ENCODE measurements at regions not wholly inside any gene's neighbourhood (a gene's known extent, or its start where the extent isn't known, plus 50 kb on each side); places are given as distances from the start of the nearest gene placed in this dataset.

- no peak overlapping the region for H3K4me3 ChIP-seq (ENCODE audit: insufficient read depth, low read depth, low read length)
- H3K27me3 ChIP-seq (ENCODE audit: insufficient read depth, low read length) = no peaks in the 10 kb centered on the region
- peaks cover 21% of the 10 kb centered on the region for H3K4me1 Mint-ChIP-seq (ENCODE audit: low read depth, unreplicated experiment)
- peak; percentile 45 for DNase-seq (ENCODE audit: low read depth)
- H2AFZ ChIP-seq (ENCODE audit: low read depth, low read length) = no peak overlapping the region
- no peaks in the 10 kb centered on the region for H3K79me2 ChIP-seq (ENCODE audit: insufficient read depth, low read length)
- no peaks in the 10 kb centered on the region for H3K27me3 Mint-ChIP-seq (ENCODE audit: low read depth, unreplicated experiment)
- FAIRE-seq = no peak
- peaks cover 3% of the 10 kb centered on the region for H3K4me1 ChIP-seq (ENCODE audit: insufficient read depth, low read length)
- H3K9me3 Mint-ChIP-seq (ENCODE audit: unreplicated experiment) = peaks cover 3% of the 10 kb centered on the region
- H3K36me3 Mint-ChIP-seq (ENCODE audit: low read depth, unreplicated experiment) = no peaks in the 10 kb centered on the region
- H3K9me3 ChIP-seq (ENCODE audit: insufficient read depth, low read depth, low read length) = no peaks in the 10 kb centered on the region
- no peak overlapping the region for H3K4me3 Mint-ChIP-seq (ENCODE audit: unreplicated experiment)
- no peak for TF ChIP-seq CTCF (IDR thresholded peaks at IDR 0.05; ENCODE audit: insufficient read depth, low read depth, low read length)
- H3K4me2 ChIP-seq (ENCODE audit: low read length) = no peak overlapping the region
- no peaks in the 10 kb centered on the region for H3K36me3 ChIP-seq (ENCODE audit: insufficient read depth, low read length)
- H3K27ac Mint-ChIP-seq (ENCODE audit: unreplicated experiment) = no peak overlapping the region
- no peaks in the 10 kb centered on the region for H4K20me1 ChIP-seq (ENCODE audit: insufficient read depth, low read length)
- H3K9ac ChIP-seq (ENCODE audit: low read length) = no peak overlapping the region
- no peak overlapping the region for H3K27ac ChIP-seq (ENCODE audit: low read depth, low read length)
These were observed 199.5 kb upstream of the ASCC3 start for GRCh38 chr6:101080597-101080996.

- Mint-ChIP-seq H3K27ac (ENCODE audit: unreplicated experiment) (peak overlapping the region; percentile 95), H3K4me1 (ENCODE audit: low read depth, unreplicated experiment) (peaks cover 26% of the 10 kb centered on the region)
- H3K4me2 ChIP-seq (ENCODE audit: low read length) = peak overlapping the region; percentile 23
These were observed 202.5 kb upstream of the ASCC3 start for GRCh38 chr6:101083533-101084175.

More at GRCh38 chr6:101083533-101084175, 202.5 kb upstream of the ASCC3 start:
- Histone ChIP-seq H3K4me3 (ENCODE audit: insufficient read depth, low read depth, low read length) (no peak overlapping the region), H3K79me2 (ENCODE audit: insufficient read depth, low read length) (no peaks in the 10 kb centered on the region), H4K20me1 (ENCODE audit: insufficient read depth, low read length) (no peaks in the 10 kb centered on the region), H3K27ac (ENCODE audit: low read depth, low read length) (peak overlapping the region; percentile 15), H3K4me1 (ENCODE audit: insufficient read depth, low read length) (peaks cover 3% of the 10 kb centered on the region), H3K36me3 (ENCODE audit: insufficient read depth, low read length) (no peaks in the 10 kb centered on the region), H2AFZ (ENCODE audit: low read depth, low read length) (no peak overlapping the region), H3K9ac (ENCODE audit: low read length) (peak overlapping the region; percentile 6), H3K9me3 (ENCODE audit: insufficient read depth, low read depth, low read length) (no peaks in the 10 kb centered on the region), H3K27me3 (ENCODE audit: insufficient read depth, low read length) (no peaks in the 10 kb centered on the region)
- TF ChIP-seq EZH2 (IDR thresholded peaks at IDR 0.05; ENCODE audit: insufficient read depth, low read length) = no peak
- TF ChIP-seq CTCF (IDR thresholded peaks at IDR 0.05; ENCODE audit: insufficient read depth, low read depth, low read length) = no peak
- Mint-ChIP-seq H3K36me3 (ENCODE audit: low read depth, unreplicated experiment) (no peaks in the 10 kb centered on the region), H3K9me3 (ENCODE audit: unreplicated experiment) (no peaks in the 10 kb centered on the region), H3K4me3 (ENCODE audit: unreplicated experiment) (no peak overlapping the region), H3K27me3 (ENCODE audit: low read depth, unreplicated experiment) (no peaks in the 10 kb centered on the region)
- FAIRE-seq (no peak), DNase-seq (ENCODE audit: low read depth) (peak; percentile 71)
